ENCODE measurements at regions not wholly inside any gene's neighbourhood (a gene's known extent, or its start where the extent isn't known, plus 50 kb on each side); places are given as distances from the start of the nearest gene placed in this dataset.

GRCh38 chr6:44041461-44042260, 85.6 kb downstream of the MRPL14 start:
- Histone ChIP-seq H3K79me2 (ENCODE audit: control insufficient read depth, insufficient read depth, low read length) (no peaks in the 10 kb centered on the region), H3K4me3 (replicated peaks in 1 of 3; ENCODE audit: insufficient read depth in 1 of 3, low read depth in 1 of 3, low read length in 3 of 3) (no peak overlapping the region), H3K9me1 (replicated peaks; ENCODE audit: control insufficient read depth, extremely low read depth, insufficient read depth, low read length) (no peaks in the 10 kb centered on the region), H3K27ac (ENCODE audit: insufficient read depth, low read depth, low read length) (peak overlapping the region; percentile 72), H4K20me1 (replicated peaks; ENCODE audit: control insufficient read depth, extremely low read depth, insufficient read depth, low read length) (no peaks in the 10 kb centered on the region), H3K9ac (replicated peaks; ENCODE audit: extremely low read depth, insufficient read depth, low read length) (peak overlapping the region; percentile 31), H3K27me3 (ENCODE audit: control insufficient read depth in 2 of 2, insufficient read depth in 2 of 2, low read length in 2 of 2) (no peaks in the 10 kb centered on the region), H3K9me3 (replicated peaks; ENCODE audit: control insufficient read depth, insufficient read depth, low read length) (no peaks in the 10 kb centered on the region), H2AFZ (ENCODE audit: low read depth, low read length) (peak overlapping the region; percentile 29), H3K4me1 (ENCODE audit: control insufficient read depth, extremely low read depth, insufficient read depth, low read length) (peaks cover 26% of the 10 kb centered on the region), H3K36me3 (ENCODE audit: control insufficient read depth in 2 of 2, extremely low read depth in 1 of 2, insufficient read depth in 2 of 2, low read length in 2 of 2) (no peaks in the 10 kb centered on the region), H3K4me2 (ENCODE audit: insufficient read depth, low read length) (peak overlapping the region; percentile 13)
- peak; percentile 53 for TF ChIP-seq POLR2AphosphoS5 (IDR thresholded peaks at IDR 0.05; ENCODE audit: insufficient read depth, low read depth, low read length)
- TF ChIP-seq JUN (IDR thresholded peaks at IDR 0.05; ENCODE audit: borderline replicate concordance, insufficient read depth, insufficient read length, low read depth): peak; percentile 32
- TF ChIP-seq, protein P1, sequence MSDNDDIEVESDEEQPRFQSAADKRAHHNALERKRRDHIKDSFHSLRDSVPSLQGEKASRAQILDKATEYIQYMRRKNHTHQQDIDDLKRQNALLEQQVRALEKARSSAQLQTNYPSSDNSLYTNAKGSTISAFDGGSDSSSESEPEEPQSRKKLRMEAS (IDR thresholded peaks at IDR 0.05; ENCODE audit: insufficient read depth, insufficient read length): no peak
- peak; percentile 32 for TF ChIP-seq POLR2A (IDR thresholded peaks at IDR 0.05; ENCODE audit: low read depth, low read length)
- peak; percentile 89 for TF ChIP-seq FOS (IDR thresholded peaks at IDR 0.05; ENCODE audit: borderline replicate concordance, insufficient read depth, low read length)
- TF ChIP-seq GATA2 (IDR thresholded peaks at IDR 0.05; ENCODE audit: insufficient read depth, insufficient read length, low read depth, low read length): no peak
- TF ChIP-seq, protein P2, sequence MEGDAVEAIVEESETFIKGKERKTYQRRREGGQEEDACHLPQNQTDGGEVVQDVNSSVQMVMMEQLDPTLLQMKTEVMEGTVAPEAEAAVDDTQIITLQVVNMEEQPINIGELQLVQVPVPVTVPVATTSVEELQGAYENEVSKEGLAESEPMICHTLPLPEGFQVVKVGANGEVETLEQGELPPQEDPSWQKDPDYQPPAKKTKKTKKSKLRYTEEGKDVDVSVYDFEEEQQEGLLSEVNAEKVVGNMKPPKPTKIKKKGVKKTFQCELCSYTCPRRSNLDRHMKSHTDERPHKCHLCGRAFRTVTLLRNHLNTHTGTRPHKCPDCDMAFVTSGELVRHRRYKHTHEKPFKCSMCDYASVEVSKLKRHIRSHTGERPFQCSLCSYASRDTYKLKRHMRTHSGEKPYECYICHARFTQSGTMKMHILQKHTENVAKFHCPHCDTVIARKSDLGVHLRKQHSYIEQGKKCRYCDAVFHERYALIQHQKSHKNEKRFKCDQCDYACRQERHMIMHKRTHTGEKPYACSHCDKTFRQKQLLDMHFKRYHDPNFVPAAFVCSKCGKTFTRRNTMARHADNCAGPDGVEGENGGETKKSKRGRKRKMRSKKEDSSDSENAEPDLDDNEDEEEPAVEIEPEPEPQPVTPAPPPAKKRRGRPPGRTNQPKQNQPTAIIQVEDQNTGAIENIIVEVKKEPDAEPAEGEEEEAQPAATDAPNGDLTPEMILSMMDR (IDR thresholded peaks at IDR 0.05; ENCODE audit: extremely low read depth in 1 of 2, insufficient read depth in 1 of 2, low read depth in 1 of 2, low read length in 2 of 2): no peak
- no peak for TF ChIP-seq EZH2 (IDR thresholded peaks at IDR 0.05; ENCODE audit: borderline replicate concordance, low read depth, low read length, severe bottlenecking)
- no peak for TF ChIP-seq MYC (IDR thresholded peaks at IDR 0.05; ENCODE audit: low read depth, low read length)
- CTCF ChIA-PET: interaction anchor here (0.7 to 2.3 kb wide), 7 partner anchors 10 to 272 kb away, joined by 3 to 11 read pairs (median 5); partner anchors contain the start of gene VEGFA
- intact Hi-C loops (cut with micrococcal nuclease): loop anchor here (2.0 to 5.0 kb wide), 2 partner anchors 17 to 39 kb away; no protein-coding TSS in a partner anchor
- dilution Hi-C loops (cut with MboI; ENCODE audit: extremely low pct_ligation_motif_present, low sequenced_read_pairs): no loop called here
- POLR2A ChIA-PET: interaction anchor here (0.6 kb wide), 1 partner anchor 133 kb away, joined by 4 read pairs; no protein-coding TSS in a partner anchor
- FAIRE-seq: peak; percentile 94
- no TSS peak for BruUV-seq (replicated peaks)
- peak; percentile 82 for DNase-seq (ENCODE audit: low read depth, low spot score)

All from endothelial cell of umbilical vein (primary cell).